K562 (cell line): ENCODE measurements at regions not wholly inside any gene's neighbourhood (a gene's known extent, or its start where the extent isn't known, plus 50 kb on each side); places are given as distances from the start of the nearest gene placed in this dataset.

Experiments
- POLR2A ChIP-seq: fragments of 450-650 bp; conservative IDR thresholded peaks from 2 replicates; pipeline ENCODE4 v1.6.1; 2016
- TF ChIP-seq, protein P1 (sequence below): fragments of 250-450 bp; sonication (Bioruptor Pico); IDR thresholded peaks from 2 replicates; pipeline ENCODE4 v1.8.0; 2021; ENCODE audit warnings: borderline replicate concordance, mild to moderate bottlenecking, moderate library complexity; ENCODE audit not compliant: poor library complexity, severe bottlenecking

DNA sequence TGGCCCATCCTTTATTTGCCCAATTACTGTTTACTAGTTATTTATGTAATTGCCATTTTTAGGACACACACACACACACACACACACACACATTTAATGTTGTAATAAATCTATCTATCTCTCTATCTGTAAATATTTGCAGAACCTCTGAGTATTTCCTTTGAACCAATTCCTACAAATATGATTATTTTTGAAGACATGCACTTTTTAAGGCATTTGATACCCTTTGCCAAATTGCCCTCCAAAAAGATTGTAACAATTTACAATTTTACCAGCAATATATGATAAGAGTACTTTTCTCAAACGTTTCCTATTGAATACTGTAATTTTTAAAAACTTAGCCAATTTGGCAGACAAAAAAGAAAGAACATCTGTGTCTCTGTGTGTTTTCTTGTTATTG is 143.8 kb upstream of the FOXF1 start:
- TF ChIP-seq, protein P1, sequence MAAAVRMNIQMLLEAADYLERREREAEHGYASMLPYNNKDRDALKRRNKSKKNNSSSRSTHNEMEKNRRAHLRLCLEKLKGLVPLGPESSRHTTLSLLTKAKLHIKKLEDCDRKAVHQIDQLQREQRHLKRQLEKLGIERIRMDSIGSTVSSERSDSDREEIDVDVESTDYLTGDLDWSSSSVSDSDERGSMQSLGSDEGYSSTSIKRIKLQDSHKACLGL (CRISPR knock-in tag): no peak
- TF ChIP-seq POLR2A: no peak
